ENCODE measurements at regions not wholly inside any gene's neighbourhood (a gene's known extent, or its start where the extent isn't known, plus 50 kb on each side); places are given as distances from the start of the nearest gene placed in this dataset. TPM values are rescaled to one million over a fixed set of nuclear protein-coding genes. Genes with fewer than 3 reads are reported as not detected.

Small RNA genes in the stretch of these regions (microRNA-seq; reads per million reads assigned to microRNA genes)
- not detected for gene RNA5SP228 (ENCODE audit: insufficient read depth, insufficient read length)

Small RNA genes in the stretch of these regions (small RNA-seq; reads per million reads assigned to genes)
- 0 reads per million in 5 experiments for gene RNA5SP228

Measured in IMR-90 (cell line).